MM.1S (cell line): ENCODE measurements at regions not wholly inside any gene's neighbourhood (a gene's known extent, or its start where the extent isn't known, plus 50 kb on each side); places are given as distances from the start of the nearest gene placed in this dataset.

Experiments used
- EZH2phosphoT487 ChIP-seq: fragments of 300-600 bp; sonication (generic); IDR thresholded peaks from 2 replicates; pipeline ENCODE4 v1.6.1; 2018; ENCODE audit warnings: antibody characterized with exemption, low read length
- TF ChIP-seq, protein P1 (sequence below): fragments of 300-600 bp; sonication (generic); IDR thresholded peaks from 2 replicates; pipeline ENCODE4 v1.5.1; 2016; ENCODE audit warnings: antibody characterized with exemption, low read length, mixed read lengths

DNA sequence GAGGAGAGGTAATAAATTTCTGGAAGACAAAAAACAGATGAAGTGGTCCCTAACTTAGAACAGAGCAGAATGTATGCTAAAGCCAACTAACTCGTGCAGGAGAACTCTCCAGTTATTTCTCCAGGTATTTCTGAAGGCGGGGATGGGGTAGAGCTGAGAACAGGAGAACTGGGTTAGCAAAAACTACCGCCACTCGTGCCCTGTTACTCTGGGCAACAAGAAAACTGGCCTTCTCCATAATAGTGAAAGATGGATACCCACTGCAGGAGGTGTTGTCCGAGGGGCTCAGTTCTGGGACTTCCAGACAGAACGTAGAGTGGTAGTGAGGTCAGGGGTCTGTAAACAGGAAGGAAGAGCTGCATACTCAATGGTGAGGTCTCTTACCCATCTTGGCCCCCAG, 187.3 kb upstream of the FRMD6 start:
- TF ChIP-seq, protein P1, sequence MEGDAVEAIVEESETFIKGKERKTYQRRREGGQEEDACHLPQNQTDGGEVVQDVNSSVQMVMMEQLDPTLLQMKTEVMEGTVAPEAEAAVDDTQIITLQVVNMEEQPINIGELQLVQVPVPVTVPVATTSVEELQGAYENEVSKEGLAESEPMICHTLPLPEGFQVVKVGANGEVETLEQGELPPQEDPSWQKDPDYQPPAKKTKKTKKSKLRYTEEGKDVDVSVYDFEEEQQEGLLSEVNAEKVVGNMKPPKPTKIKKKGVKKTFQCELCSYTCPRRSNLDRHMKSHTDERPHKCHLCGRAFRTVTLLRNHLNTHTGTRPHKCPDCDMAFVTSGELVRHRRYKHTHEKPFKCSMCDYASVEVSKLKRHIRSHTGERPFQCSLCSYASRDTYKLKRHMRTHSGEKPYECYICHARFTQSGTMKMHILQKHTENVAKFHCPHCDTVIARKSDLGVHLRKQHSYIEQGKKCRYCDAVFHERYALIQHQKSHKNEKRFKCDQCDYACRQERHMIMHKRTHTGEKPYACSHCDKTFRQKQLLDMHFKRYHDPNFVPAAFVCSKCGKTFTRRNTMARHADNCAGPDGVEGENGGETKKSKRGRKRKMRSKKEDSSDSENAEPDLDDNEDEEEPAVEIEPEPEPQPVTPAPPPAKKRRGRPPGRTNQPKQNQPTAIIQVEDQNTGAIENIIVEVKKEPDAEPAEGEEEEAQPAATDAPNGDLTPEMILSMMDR = no peak
- TF ChIP-seq EZH2phosphoT487 = no peak
